ENCODE measurements at regions not wholly inside any gene's neighbourhood (a gene's known extent, or its start where the extent isn't known, plus 50 kb on each side); places are given as distances from the start of the nearest gene placed in this dataset.
"Not testable (repeated sequence)": the region's sequence is repeated elsewhere in the genome, so short reads cannot be mapped to it uniquely, and the experiment has no call there.

DNA sequence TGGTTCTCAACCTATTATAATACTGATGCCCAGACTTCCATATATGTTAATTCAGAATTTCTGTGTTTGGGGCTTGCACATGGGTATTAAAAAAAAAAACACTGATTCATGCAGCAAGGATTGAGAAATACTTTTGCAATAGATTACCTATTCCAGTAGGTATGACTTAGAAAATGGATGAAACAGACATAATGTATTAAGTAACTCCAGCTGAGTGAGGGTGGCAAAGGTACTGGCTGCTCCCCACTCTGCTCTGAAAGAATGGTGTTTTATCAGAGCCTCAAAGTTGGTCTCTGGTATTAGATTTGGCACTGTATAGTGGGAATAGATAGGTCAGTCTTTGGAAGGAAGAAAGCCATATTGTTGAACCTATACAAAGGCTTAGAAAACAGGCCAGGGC is 234.3 kb upstream of the FOLH1 start:
- Histone ChIP-seq H3K9me3 (no peaks in the 10 kb centered on the region), H3K27ac (no peak overlapping the region), H3K36me3 (no peaks in the 10 kb centered on the region), H3K4me3 (no peak overlapping the region), H3K4me1 (no peaks in the 10 kb centered on the region), H3K27me3 (no peaks in the 10 kb centered on the region)
- ATAC-seq (no peak), DNase-seq (no peak)
- intact Hi-C loops (cut with DNase I), result no loop called here
- TF ChIP-seq CTCF (IDR thresholded peaks at IDR 0.05), result no peak

DNA sequence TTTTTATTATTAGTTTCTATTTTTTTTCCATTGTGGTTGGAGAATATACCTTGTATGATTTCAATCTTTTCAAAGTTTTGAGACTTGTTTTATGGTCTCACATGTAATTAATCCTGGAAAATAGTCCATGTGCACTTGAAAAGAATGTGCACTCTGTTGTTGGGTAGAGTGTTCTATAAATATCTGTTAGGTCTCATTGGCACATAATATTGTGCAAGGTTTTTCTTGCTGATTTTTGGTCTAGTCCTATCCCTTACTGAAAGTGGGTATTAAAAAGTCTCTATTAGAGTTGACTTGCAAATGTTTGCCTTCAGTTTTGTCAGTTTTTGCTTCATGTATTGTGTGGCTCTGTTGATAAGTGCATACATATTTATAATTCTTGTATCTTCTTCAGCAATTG is 231.5 kb upstream of the FOLH1 start:
- H3K4me1 ChIP-seq; H3K9me3 ChIP-seq; DNase-seq; ATAC-seq; H3K36me3 ChIP-seq; intact Hi-C loops (cut with DNase I); H3K27ac ChIP-seq; H3K27me3 ChIP-seq; H3K4me3 ChIP-seq: not testable (repeated sequence)

- intact Hi-C loops (cut with DNase I), result not testable (repeated sequence)
Observed at GRCh38 chr11:49434308-49434707, 225.9 kb upstream of the FOLH1 start.

GRCh38 chr11:49432242-49432848 is 223.9 kb upstream of the FOLH1 start:
- DNase-seq (no peak), ATAC-seq (peak; percentile 73)
- H3K27me3 ChIP-seq, result no peaks in the 10 kb centered on the region
- no peaks in the 10 kb centered on the region for H3K9me3 ChIP-seq
- no peaks in the 10 kb centered on the region for H3K4me1 ChIP-seq
- TF ChIP-seq CTCF (IDR thresholded peaks at IDR 0.05), result no peak
- H3K4me3 ChIP-seq, result no peak overlapping the region
- H3K36me3 ChIP-seq, result no peaks in the 10 kb centered on the region
- intact Hi-C loops (cut with DNase I), result no loop called here
- H3K27ac ChIP-seq, result no peak overlapping the region

More at GRCh38 chr11:49434308-49434707, 225.9 kb upstream of the FOLH1 start:
- H3K36me3 ChIP-seq, DNase-seq, H3K27ac ChIP-seq, H3K4me1 ChIP-seq, H3K4me3 ChIP-seq, H3K27me3 ChIP-seq, H3K9me3 ChIP-seq: not testable (repeated sequence)
- ATAC-seq, result peak; percentile 32

DNA sequence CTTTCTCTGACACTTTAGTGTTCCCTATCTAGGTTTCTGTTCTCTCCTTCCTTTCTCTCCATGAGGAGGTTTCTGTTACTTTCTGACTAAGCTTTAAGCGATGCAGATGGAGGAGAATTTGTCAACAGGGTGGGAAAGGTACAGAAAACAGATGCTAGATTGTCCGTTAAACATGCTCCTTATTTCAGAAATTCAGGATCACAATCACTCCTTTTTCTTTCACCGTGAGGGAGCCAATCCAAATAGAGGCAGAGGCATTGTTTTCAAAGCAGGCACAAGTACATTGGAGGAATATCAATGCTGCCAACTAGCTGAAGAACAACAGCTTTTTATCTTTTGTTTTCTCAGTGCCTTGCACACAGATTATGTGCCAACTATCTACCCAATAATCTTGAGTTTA is 215.7 kb upstream of the FOLH1 start:
- intact Hi-C loops (cut with DNase I), result no loop called here
- no peaks in the 10 kb centered on the region for H3K9me3 ChIP-seq
- ATAC-seq (no peak), DNase-seq (no peak)
- H3K27ac ChIP-seq, result no peak overlapping the region
- no peaks in the 10 kb centered on the region for H3K27me3 ChIP-seq
- no peak for TF ChIP-seq CTCF (IDR thresholded peaks at IDR 0.05)
- H3K4me1 ChIP-seq, result no peaks in the 10 kb centered on the region
- no peak overlapping the region for H3K4me3 ChIP-seq
- H3K36me3 ChIP-seq, result no peaks in the 10 kb centered on the region

GRCh38 chr11:49418877-49419276 is 210.5 kb upstream of the FOLH1 start:
- H3K4me1 ChIP-seq; H3K27me3 ChIP-seq; H3K4me3 ChIP-seq; intact Hi-C loops (cut with DNase I); H3K9me3 ChIP-seq; ATAC-seq; H3K36me3 ChIP-seq; DNase-seq; H3K27ac ChIP-seq: not testable (repeated sequence)

DNA sequence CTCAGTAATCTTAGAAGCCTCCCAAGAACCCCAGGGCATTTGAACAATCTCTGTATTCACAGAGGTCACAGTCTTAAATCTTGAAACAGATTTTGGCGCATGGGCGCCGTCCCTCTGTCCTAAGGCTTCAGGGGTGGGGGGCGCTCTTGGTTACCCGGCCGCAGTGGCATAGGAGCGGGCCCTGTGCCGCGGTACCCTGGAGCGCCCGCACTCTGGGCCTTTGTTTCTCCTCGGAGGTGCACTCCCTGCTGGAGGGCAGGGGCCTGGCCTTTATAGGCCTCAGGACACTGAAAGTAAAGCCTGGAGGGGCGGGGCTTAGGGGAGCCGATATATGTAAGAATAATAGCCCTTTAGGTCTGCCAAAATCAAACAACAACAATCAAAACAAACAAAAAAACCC is 197.3 kb upstream of the FOLH1 start:
- H3K4me1 ChIP-seq, result no peaks in the 10 kb centered on the region
- intact Hi-C loops (cut with DNase I), result no loop called here
- peak; percentile 30 for ATAC-seq

DNA sequence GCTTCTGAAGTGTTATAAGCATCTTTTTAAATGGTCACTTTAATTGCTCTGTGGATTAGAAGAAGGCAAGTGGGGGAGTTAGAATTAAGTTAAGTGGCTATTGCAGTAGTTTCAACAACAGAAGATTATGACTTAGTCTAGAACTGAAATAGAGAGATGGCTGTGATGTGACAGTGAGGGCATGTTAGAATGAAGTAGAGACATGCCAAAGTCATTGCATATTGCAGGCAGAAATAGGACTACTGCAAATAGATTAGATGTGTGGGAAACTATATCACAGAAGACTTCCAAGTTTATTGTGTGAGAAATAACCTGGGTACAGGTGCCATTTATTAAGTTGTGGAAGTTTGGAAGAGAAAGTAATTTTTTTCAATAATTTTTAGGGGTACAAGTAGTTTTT is 187.4 kb upstream of the FOLH1 start:
- H3K9me3 ChIP-seq; intact Hi-C loops (cut with DNase I): not testable (repeated sequence)

More for the DNA sequence above, 197.3 kb upstream of the FOLH1 start:
- Histone ChIP-seq H3K27ac (no peak overlapping the region), H3K36me3 (no peaks in the 10 kb centered on the region), H3K4me3 (no peak overlapping the region), H3K27me3 (no peaks in the 10 kb centered on the region), H3K9me3 (no peaks in the 10 kb centered on the region)
- DNase-seq, result peak; percentile 40
- TF ChIP-seq CTCF (IDR thresholded peaks at IDR 0.05), result no peak

DNA sequence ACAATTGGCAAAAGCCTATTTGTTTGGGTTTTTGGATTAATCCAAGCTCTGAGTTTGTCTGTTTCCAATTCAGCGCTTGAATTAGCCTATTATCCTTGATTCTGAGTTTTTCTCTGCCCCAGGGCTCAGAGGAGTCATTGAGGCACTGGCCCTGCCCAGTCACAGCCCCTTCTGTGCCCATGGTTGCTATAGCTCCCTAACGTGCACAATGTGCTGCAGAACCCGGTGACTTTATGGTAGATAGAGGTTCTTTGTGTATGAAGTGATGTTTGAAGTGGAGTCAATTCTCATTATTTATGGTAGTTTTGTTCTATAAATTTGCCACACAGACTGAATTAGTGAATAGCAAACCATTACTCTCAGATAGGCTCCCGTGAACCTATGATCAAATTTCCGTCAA is 182.0 kb upstream of the FOLH1 start:
- H3K4me1 ChIP-seq; H3K36me3 ChIP-seq; H3K9me3 ChIP-seq; H3K27me3 ChIP-seq; DNase-seq; H3K4me3 ChIP-seq; intact Hi-C loops (cut with DNase I); ATAC-seq; H3K27ac ChIP-seq: not testable (repeated sequence)

More for the DNA sequence above, 187.4 kb upstream of the FOLH1 start:
- not testable (repeated sequence) for H3K4me1 ChIP-seq, H3K36me3 ChIP-seq, H3K27ac ChIP-seq, H3K4me3 ChIP-seq, H3K27me3 ChIP-seq, ATAC-seq, DNase-seq

GRCh38 chr11:49389149-49389548 is 180.7 kb upstream of the FOLH1 start:
- ATAC-seq; H3K36me3 ChIP-seq; DNase-seq; intact Hi-C loops (cut with DNase I); H3K4me3 ChIP-seq; H3K9me3 ChIP-seq; H3K4me1 ChIP-seq; H3K27me3 ChIP-seq; H3K27ac ChIP-seq: not testable (repeated sequence)

DNA sequence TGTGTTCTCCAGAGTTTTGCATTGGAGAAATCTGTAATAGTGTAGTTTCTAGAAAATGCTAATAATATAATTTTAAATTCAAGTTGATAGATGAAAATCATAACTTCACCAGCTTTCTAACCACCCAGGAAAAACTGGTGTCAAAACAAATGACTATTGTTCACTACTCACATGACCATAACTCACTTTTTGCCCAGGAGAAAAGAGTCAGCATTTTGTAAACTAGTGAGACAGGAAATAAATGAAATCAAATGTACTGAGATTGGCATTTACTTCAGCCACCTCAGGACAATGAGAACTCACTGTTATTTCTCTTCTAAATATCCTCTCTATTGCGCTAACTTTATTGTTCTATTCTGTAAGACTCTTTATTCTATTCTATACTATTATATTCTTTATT is 176.0 kb upstream of the FOLH1 start:
- intact Hi-C loops (cut with DNase I); DNase-seq; H3K27ac ChIP-seq; H3K4me3 ChIP-seq; H3K36me3 ChIP-seq; ATAC-seq; H3K9me3 ChIP-seq; H3K27me3 ChIP-seq; H3K4me1 ChIP-seq: not testable (repeated sequence)
